ENCODE measurements at regions not wholly inside any gene's neighbourhood (a gene's known extent, or its start where the extent isn't known, plus 50 kb on each side); places are given as distances from the start of the nearest gene placed in this dataset.

DNA sequence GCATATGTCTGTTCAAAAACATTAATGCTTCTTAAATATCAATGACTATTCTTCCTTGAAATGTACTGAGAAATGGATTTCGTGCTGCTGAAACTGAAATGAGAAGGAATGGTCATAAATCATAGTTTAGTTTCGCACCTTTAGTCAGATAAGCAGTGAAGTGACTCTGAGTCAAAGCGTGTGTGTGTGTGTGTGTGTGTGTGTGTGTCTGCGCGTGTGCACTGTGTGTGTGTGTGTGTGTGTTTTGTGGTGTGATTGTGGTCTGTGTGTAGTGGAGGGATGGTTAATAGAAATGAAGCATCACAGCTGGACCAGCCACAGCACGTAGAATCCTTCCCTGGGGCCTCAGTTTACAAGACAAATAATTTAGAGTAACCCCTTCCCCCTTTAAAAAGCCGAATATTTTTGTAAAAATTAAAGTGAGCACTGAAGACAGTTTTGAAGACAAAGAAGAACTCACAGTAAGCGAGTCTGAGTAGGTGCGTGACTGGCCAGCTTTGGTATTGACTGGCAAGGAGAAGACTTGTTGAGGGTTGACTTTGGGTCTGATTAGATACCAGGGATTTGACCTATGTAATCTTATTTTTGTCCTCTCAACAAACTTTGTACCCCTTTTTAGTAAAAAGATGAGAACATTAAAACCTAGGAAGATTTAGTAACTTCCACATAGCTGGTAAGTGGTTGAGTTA is 202.0 kb upstream of the IL12A start:
- no peak for TF ChIP-seq GATA1 (IDR thresholded peaks at IDR 0.05; ENCODE audit: low read depth, low read length)
- TF ChIP-seq POLR2A (IDR thresholded peaks at IDR 0.05; ENCODE audit: low read length), result no peak

All from erythroblast (primary cell).